Posterior vena cava (tissue), 2 donors: ENCODE measurements at regions not wholly inside any gene's neighbourhood (a gene's known extent, or its start where the extent isn't known, plus 50 kb on each side); places are given as distances from the start of the nearest gene placed in this dataset.

ENCODE experiments used
- DNase-seq: peaks from one replicate; pipeline ENCODE4 v3.0.0-alpha.2; 2020; ENCODE audit warnings: low spot score
- intact Hi-C, 2 donors: fragments of 100-400 bp; cut with DNase I; formaldehyde crosslinking; loops; one replicate each; pipeline versions ENCODE4 v1.14.1 to v1.14.2; 2022 to 2023
- donor health status: DM: yes; HTN: yes; CAD: no.
- donor health status: DM: yes; HTN: yes; CAD: no.

GRCh38 chr2:221156062-221156734 lies 415.9 kb downstream of the EPHA4 start:
- intact Hi-C loops, result no loop called here
- no peak for DNase-seq

- intact Hi-C loops, result no loop called here
- no peak for DNase-seq
Measured at GRCh38 chr2:221161186-221161585, 410.9 kb downstream of the EPHA4 start.

GRCh38 chr2:221166292-221166691 lies 405.8 kb downstream of the EPHA4 start:
- DNase-seq, result no peak
- intact Hi-C loops, result no loop called here

- intact Hi-C loops, result no loop called here
- no peak for DNase-seq
Measured at GRCh38 chr2:221167561-221167960, 404.5 kb downstream of the EPHA4 start.

- no peak for DNase-seq
- intact Hi-C loops, result no loop called here
Measured at GRCh38 chr2:221169724-221170123, 402.4 kb downstream of the EPHA4 start.

GRCh38 chr2:221170548-221170947 lies 401.6 kb downstream of the EPHA4 start:
- DNase-seq, result no peak
- intact Hi-C loops, result no loop called here

- intact Hi-C loops, result no loop called here
- DNase-seq, result no peak
Measured at GRCh38 chr2:221176667-221177066, 395.4 kb downstream of the EPHA4 start.

GRCh38 chr2:221178139-221178538 lies 394.0 kb downstream of the EPHA4 start:
- intact Hi-C loops, result no loop called here
- no peak for DNase-seq

GRCh38 chr2:221186873-221187272 lies 385.2 kb downstream of the EPHA4 start:
- intact Hi-C loops, result no loop called here
- DNase-seq, result no peak

- DNase-seq, result no peak
- intact Hi-C loops, result no loop called here
Measured at GRCh38 chr2:221189431-221190067, 382.6 kb downstream of the EPHA4 start.

GRCh38 chr2:221195829-221196228 lies 376.3 kb downstream of the EPHA4 start:
- no peak for DNase-seq
- intact Hi-C loops, result no loop called here

- DNase-seq, result no peak
- intact Hi-C loops, result no loop called here
Measured at GRCh38 chr2:221197225-221197856, 374.8 kb downstream of the EPHA4 start.

- DNase-seq, result no peak
- intact Hi-C loops, result no loop called here
Measured at GRCh38 chr2:221198309-221198708, 373.8 kb downstream of the EPHA4 start.

GRCh38 chr2:221200184-221200839 lies 371.8 kb downstream of the EPHA4 start:
- no peak for DNase-seq
- intact Hi-C loops, result no loop called here

GRCh38 chr2:221202431-221202830 lies 369.7 kb downstream of the EPHA4 start:
- intact Hi-C loops, result no loop called here
- no peak for DNase-seq

GRCh38 chr2:221203125-221203524 lies 369.0 kb downstream of the EPHA4 start:
- no peak for DNase-seq
- intact Hi-C loops, result no loop called here

GRCh38 chr2:221203856-221204255 lies 368.2 kb downstream of the EPHA4 start:
- no peak for DNase-seq
- intact Hi-C loops, result no loop called here

GRCh38 chr2:221204699-221205098 lies 367.4 kb downstream of the EPHA4 start:
- intact Hi-C loops, result no loop called here
- DNase-seq, result no peak

GRCh38 chr2:221205103-221205673 lies 366.9 kb downstream of the EPHA4 start:
- no peak for DNase-seq
- intact Hi-C loops, result no loop called here

GRCh38 chr2:221210686-221211085 lies 361.4 kb downstream of the EPHA4 start:
- intact Hi-C loops, result no loop called here
- DNase-seq, result no peak
